ENCODE measurements at regions not wholly inside any gene's neighbourhood (a gene's known extent, or its start where the extent isn't known, plus 50 kb on each side); places are given as distances from the start of the nearest gene placed in this dataset.

- Histone ChIP-seq H3K36me3 (ENCODE audit: insufficient read depth) (no peaks in the 10 kb centered on the region), H3K4me3 (no peak overlapping the region), H3K79me2 (replicated peaks; ENCODE audit: insufficient read depth) (no peaks in the 10 kb centered on the region), H3K4me1 (ENCODE audit: insufficient read depth) (no peaks in the 10 kb centered on the region), H3K4me2 (no peak overlapping the region), H3K27ac (ENCODE audit: low read depth) (no peak overlapping the region), H3K27me3 (ENCODE audit: insufficient read depth) (no peaks in the 10 kb centered on the region), H4K20me1 (replicated peaks; ENCODE audit: insufficient read depth) (no peaks in the 10 kb centered on the region), H2AFZ (no peak overlapping the region), H3K9me2 (ENCODE audit: insufficient read depth) (no peaks in the 10 kb centered on the region), H3F3A (replicated peaks; ENCODE audit: low read depth) (no peaks in the 10 kb centered on the region)
- TF ChIP-seq EZH2phosphoT487 (IDR thresholded peaks at IDR 0.05; ENCODE audit: unreplicated experiment): no peak
- TF ChIP-seq, protein P1, sequence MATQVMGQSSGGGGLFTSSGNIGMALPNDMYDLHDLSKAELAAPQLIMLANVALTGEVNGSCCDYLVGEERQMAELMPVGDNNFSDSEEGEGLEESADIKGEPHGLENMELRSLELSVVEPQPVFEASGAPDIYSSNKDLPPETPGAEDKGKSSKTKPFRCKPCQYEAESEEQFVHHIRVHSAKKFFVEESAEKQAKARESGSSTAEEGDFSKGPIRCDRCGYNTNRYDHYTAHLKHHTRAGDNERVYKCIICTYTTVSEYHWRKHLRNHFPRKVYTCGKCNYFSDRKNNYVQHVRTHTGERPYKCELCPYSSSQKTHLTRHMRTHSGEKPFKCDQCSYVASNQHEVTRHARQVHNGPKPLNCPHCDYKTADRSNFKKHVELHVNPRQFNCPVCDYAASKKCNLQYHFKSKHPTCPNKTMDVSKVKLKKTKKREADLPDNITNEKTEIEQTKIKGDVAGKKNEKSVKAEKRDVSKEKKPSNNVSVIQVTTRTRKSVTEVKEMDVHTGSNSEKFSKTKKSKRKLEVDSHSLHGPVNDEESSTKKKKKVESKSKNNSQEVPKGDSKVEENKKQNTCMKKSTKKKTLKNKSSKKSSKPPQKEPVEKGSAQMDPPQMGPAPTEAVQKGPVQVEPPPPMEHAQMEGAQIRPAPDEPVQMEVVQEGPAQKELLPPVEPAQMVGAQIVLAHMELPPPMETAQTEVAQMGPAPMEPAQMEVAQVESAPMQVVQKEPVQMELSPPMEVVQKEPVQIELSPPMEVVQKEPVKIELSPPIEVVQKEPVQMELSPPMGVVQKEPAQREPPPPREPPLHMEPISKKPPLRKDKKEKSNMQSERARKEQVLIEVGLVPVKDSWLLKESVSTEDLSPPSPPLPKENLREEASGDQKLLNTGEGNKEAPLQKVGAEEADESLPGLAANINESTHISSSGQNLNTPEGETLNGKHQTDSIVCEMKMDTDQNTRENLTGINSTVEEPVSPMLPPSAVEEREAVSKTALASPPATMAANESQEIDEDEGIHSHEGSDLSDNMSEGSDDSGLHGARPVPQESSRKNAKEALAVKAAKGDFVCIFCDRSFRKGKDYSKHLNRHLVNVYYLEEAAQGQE (IDR thresholded peaks at IDR 0.05; ENCODE audit: unreplicated experiment): no peak
- TF ChIP-seq CREB1 (CRISPR knock-in tag; IDR thresholded peaks at IDR 0.05; ENCODE audit: low read depth): no peak
- no peak for TF ChIP-seq STAT1 (IDR thresholded peaks at IDR 0.05; ENCODE audit: unreplicated experiment)
- TF ChIP-seq JUNB (IDR thresholded peaks at IDR 0.05; ENCODE audit: unreplicated experiment): no peak
- no peak for TF ChIP-seq ZNF462 (CRISPR knock-in tag; IDR thresholded peaks at IDR 0.05)
- TF ChIP-seq NANOG (IDR thresholded peaks at IDR 0.05; ENCODE audit: borderline replicate concordance): no peak
- no peak for TF ChIP-seq POLR2AphosphoS5 (IDR thresholded peaks at IDR 0.05; ENCODE audit: low read depth)
- TF ChIP-seq, protein P2, sequence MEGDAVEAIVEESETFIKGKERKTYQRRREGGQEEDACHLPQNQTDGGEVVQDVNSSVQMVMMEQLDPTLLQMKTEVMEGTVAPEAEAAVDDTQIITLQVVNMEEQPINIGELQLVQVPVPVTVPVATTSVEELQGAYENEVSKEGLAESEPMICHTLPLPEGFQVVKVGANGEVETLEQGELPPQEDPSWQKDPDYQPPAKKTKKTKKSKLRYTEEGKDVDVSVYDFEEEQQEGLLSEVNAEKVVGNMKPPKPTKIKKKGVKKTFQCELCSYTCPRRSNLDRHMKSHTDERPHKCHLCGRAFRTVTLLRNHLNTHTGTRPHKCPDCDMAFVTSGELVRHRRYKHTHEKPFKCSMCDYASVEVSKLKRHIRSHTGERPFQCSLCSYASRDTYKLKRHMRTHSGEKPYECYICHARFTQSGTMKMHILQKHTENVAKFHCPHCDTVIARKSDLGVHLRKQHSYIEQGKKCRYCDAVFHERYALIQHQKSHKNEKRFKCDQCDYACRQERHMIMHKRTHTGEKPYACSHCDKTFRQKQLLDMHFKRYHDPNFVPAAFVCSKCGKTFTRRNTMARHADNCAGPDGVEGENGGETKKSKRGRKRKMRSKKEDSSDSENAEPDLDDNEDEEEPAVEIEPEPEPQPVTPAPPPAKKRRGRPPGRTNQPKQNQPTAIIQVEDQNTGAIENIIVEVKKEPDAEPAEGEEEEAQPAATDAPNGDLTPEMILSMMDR (conservative IDR thresholded peaks at IDR 0.05; ENCODE audit: low read depth in 2 of 2): no peak
- no peak for TF ChIP-seq ZNF331 (CRISPR knock-in tag; IDR thresholded peaks at IDR 0.05; ENCODE audit: low read depth)
- Mint-ChIP-seq H3K36me3 (ENCODE audit: low read depth) (no peaks in the 10 kb centered on the region), H3K4me1 (no peaks in the 10 kb centered on the region; the same call in 2 of the 3 replicates), H3K27me3 (ENCODE audit: insufficient read depth, low read depth, poor library complexity) (no peaks in the 10 kb centered on the region), H3K4me3 (no peak overlapping the region), H3K9me3 (no peaks in the 10 kb centered on the region), H3K27ac (no peak overlapping the region)
- DNase-seq (ENCODE audit: low spot score): no peak
- ATAC-seq: no peak
Observed at GRCh38 chr7:54901840-54902239, 117.0 kb upstream of the EGFR start.

Measured in GM23338 (cell line).